HCT116 (cell line): ENCODE measurements at regions not wholly inside any gene's neighbourhood (a gene's known extent, or its start where the extent isn't known, plus 50 kb on each side); places are given as distances from the start of the nearest gene placed in this dataset.

Experiments used
- ATAC-seq: fragments of 200-7000 bp; cut with Tn5 transposase; 2 replicates; pipeline ENCODE4 v1.9.1; 2020; ENCODE audit warnings: mild to moderate bottlenecking, moderate library complexity
- BruUV-seq: library from RNA; stranded (reverse); fragments of 400-500 nt; replicated peaks from 2 replicates; lab custom pipeline; 2021; lab: Mats Ljungman, UMichigan
- CTCF ChIA-PET: fragments of 300-600 bp; sonication (Branson Sonifier 250); formaldehyde crosslinking; loops from one replicate; lab custom pipeline; 2021; ENCODE audit warnings: antibody characterized with exemption; lab: Charles Lee
- POLR2A ChIA-PET: fragments of 300-600, 350-600 bp; sonication (Branson Sonifier 250); formaldehyde crosslinking; loops from one replicate; lab custom pipeline; 2021; ENCODE audit warnings: antibody characterized with exemption; lab: Charles Lee
- RAD21 ChIA-PET, 2 experiments: fragments of 300-600 bp; sonication (Branson Sonifier 250); formaldehyde crosslinking; loops; one replicate each; lab custom pipeline; 2023; ENCODE audit warnings: low total read pairs in 2 of 2; ENCODE audit not compliant: uncharacterized antibody in 2 of 2, unreplicated experiment in 2 of 2, low non-redundant PET in 1 of 2; lab: Charles Lee
- DNase-seq: peaks from one replicate; pipeline ENCODE4 v3.0.0-alpha.2; 2010; ENCODE audit warnings: low read depth, low spot score
- H2AFZ ChIP-seq: fragments of 200-600 bp; shearing (Covaris generic), sonication (generic); 2 replicates; pipeline ENCODE4 v1.6.1; 2017; ENCODE audit warnings: low read depth, mixed run types, mixed read lengths, antibody characterized with exemption, low read length; ENCODE audit not compliant: poor library complexity, severe bottlenecking
- H3K27ac ChIP-seq: 2 replicates; pipeline ENCODE4 v1.5.1; 2012; ENCODE audit warnings: low read depth, low read length
- H3K27me3 ChIP-seq: fragments of 200-600 bp; sonication (generic); 2 replicates; pipeline ENCODE4 v1.6.1; 2016; ENCODE audit warnings: mixed run types, low read length, mixed read lengths; ENCODE audit not compliant: insufficient read depth
- H3K36me3 ChIP-seq, 2 experiments: fragments of 200-500 bp in 1 of 2; fragments of 200-600 bp in 1 of 2; sonication (Bioruptor generic) in 1 of 2; sonication (generic) in 1 of 2; 2 replicates each; pipeline versions ENCODE4 v1.5.1 to v1.6.1; 2014 to 2016; ENCODE audit warnings: low read length in 2 of 2, inconsistent platforms in 1 of 2, mixed read lengths in 1 of 2, mixed run types in 1 of 2; ENCODE audit not compliant: insufficient read depth in 2 of 2, control insufficient read depth in 1 of 2
- H3K4me1 ChIP-seq, 2 experiments: fragments of 200-600 bp in 1 of 2; sonication (generic) in 1 of 2; 2 replicates each; pipeline versions ENCODE4 v1.5.1 to v1.6.1; 2012 to 2017; ENCODE audit warnings: low read length in 2 of 2, inconsistent platforms in 1 of 2, mild to moderate bottlenecking in 1 of 2, mixed read lengths in 1 of 2, mixed run types in 1 of 2, moderate library complexity in 1 of 2; ENCODE audit not compliant: insufficient read depth in 2 of 2, control insufficient read depth in 1 of 2
- H3K4me2 ChIP-seq: fragments of 200-600 bp; sonication (generic); 2 replicates; pipeline ENCODE4 v1.6.1; 2017; ENCODE audit warnings: mixed run types, low read length, mixed read lengths
- H3K4me3 ChIP-seq, 2 experiments: fragments of 200-600 bp in 1 of 2; sonication (generic) in 1 of 2; replicated peaks in 1 of 2; 2 replicates each; pipeline ENCODE4 v1.5.1; 2011 to 2016; ENCODE audit warnings: low read length in 2 of 2, control low read depth in 1 of 2, low read depth in 1 of 2, mild to moderate bottlenecking in 1 of 2, mixed read lengths in 1 of 2, mixed run types in 1 of 2
- H3K79me2 ChIP-seq: fragments of 200-600 bp; sonication (generic); 2 replicates; pipeline ENCODE4 v1.6.1; 2017; ENCODE audit warnings: mild to moderate bottlenecking, mixed run types, low read length, moderate library complexity, mixed read lengths; ENCODE audit not compliant: insufficient read depth
- H3K9ac ChIP-seq: fragments of 200-600 bp; sonication (generic); 2 replicates; pipeline ENCODE4 v1.6.1; 2016; ENCODE audit warnings: low read length, mixed read lengths
- H3K9me2 ChIP-seq: fragments of 200-600 bp; sonication (generic), shearing (Covaris generic); 2 replicates; pipeline ENCODE4 v1.6.1; 2017; ENCODE audit warnings: mixed run types, mild to moderate bottlenecking, moderate library complexity; ENCODE audit not compliant: insufficient read depth
- H3K9me3 ChIP-seq, 2 experiments: fragments of 200-500 bp in 1 of 2; fragments of 200-600 bp in 1 of 2; sonication (Bioruptor generic) in 1 of 2; sonication (generic) in 1 of 2; 2 replicates each; pipeline ENCODE4 v1.6.1; 2014 to 2017; ENCODE audit warnings: low read length in 2 of 2, mixed read lengths in 2 of 2, inconsistent platforms in 1 of 2, low read depth in 1 of 2, mild to moderate bottlenecking in 1 of 2, mixed run types in 1 of 2, moderate library complexity in 1 of 2; ENCODE audit not compliant: control insufficient read depth in 1 of 2, insufficient read depth in 1 of 2
- H4K20me1 ChIP-seq: fragments of 200-600 bp; sonication (generic), shearing (Covaris generic); 2 replicates; pipeline ENCODE4 v1.6.1; 2017; ENCODE audit warnings: mixed run types, mild to moderate bottlenecking, moderate library complexity; ENCODE audit not compliant: insufficient read depth
- CBX3 ChIP-seq: IDR thresholded peaks from 2 replicates; pipeline ENCODE4 v1.6.1; 2012; ENCODE audit warnings: low read depth
- CTCF ChIP-seq, 3 experiments: fragments of 200-600 bp in 1 of 3; sonication (generic) in 1 of 3; IDR thresholded peaks in 2 of 3; conservative IDR thresholded peaks in 1 of 3; 2 replicates each; pipeline ENCODE4 v1.5.1; 2012 to 2017; ENCODE audit warnings: low read depth in 2 of 3, low read length in 2 of 3, antibody characterized with exemption in 1 of 3, borderline replicate concordance in 1 of 3, control low read depth in 1 of 3, mild to moderate bottlenecking in 1 of 3, mixed read lengths in 1 of 3, mixed run types in 1 of 3, moderate library complexity in 1 of 3; ENCODE audit not compliant: insufficient read depth in 1 of 3
- EGR1 ChIP-seq: IDR thresholded peaks from 2 replicates; pipeline ENCODE4 v1.6.1; 2012; ENCODE audit warnings: low read depth
- ELF1 ChIP-seq: IDR thresholded peaks from 2 replicates; pipeline ENCODE4 v1.6.1; 2012; ENCODE audit warnings: low read depth, borderline replicate concordance
- EZH2phosphoT487 ChIP-seq: fragments of 200-600 bp; IDR thresholded peaks from 2 replicates; pipeline ENCODE4 v1.6.1; 2018; ENCODE audit warnings: antibody characterized with exemption, borderline replicate concordance
- FOSL1 ChIP-seq: IDR thresholded peaks from 2 replicates; pipeline ENCODE4 v1.6.1; 2012; ENCODE audit warnings: low read depth
- MAX ChIP-seq: IDR thresholded peaks from 2 replicates; pipeline ENCODE4 v1.6.1; 2012
- POLR2A ChIP-seq: IDR thresholded peaks from 2 replicates; pipeline ENCODE4 v1.7.0; 2011; ENCODE audit warnings: borderline replicate concordance; ENCODE audit not compliant: insufficient read depth, insufficient read length; ENCODE audit errors: extremely low read depth
- POLR2AphosphoS5 ChIP-seq: IDR thresholded peaks from 2 replicates; pipeline ENCODE4 v1.6.1; 2011; ENCODE audit warnings: mild to moderate bottlenecking, low read depth, low read length, moderate library complexity
- RAD21 ChIP-seq: IDR thresholded peaks from 2 replicates; pipeline ENCODE4 v1.6.1; 2012; ENCODE audit warnings: low read depth, mild to moderate bottlenecking
- REST ChIP-seq: IDR thresholded peaks from 2 replicates; pipeline ENCODE4 v1.6.1; 2012; ENCODE audit warnings: low read depth
- SIN3A ChIP-seq: IDR thresholded peaks from 2 replicates; pipeline ENCODE4 v1.6.1; 2012; ENCODE audit warnings: low read depth
- SRF ChIP-seq: IDR thresholded peaks from 2 replicates; pipeline ENCODE4 v1.6.1; 2012; ENCODE audit warnings: low read depth
- TCF7L2 ChIP-seq: IDR thresholded peaks from 2 replicates; pipeline ENCODE4 v1.7.0; 2011; ENCODE audit warnings: borderline replicate concordance, inconsistent platforms; ENCODE audit not compliant: insufficient read depth, insufficient read length; ENCODE audit errors: extremely low read depth
- YY1 ChIP-seq: IDR thresholded peaks from 2 replicates; pipeline ENCODE4 v1.6.1; 2011; ENCODE audit warnings: low read length, low read depth, moderate library complexity, mild to moderate bottlenecking; ENCODE audit not compliant: insufficient replicate concordance; ENCODE audit errors: extremely low read depth
- ZNF274 ChIP-seq: fragments of 200-500 bp; sonication (Bioruptor generic); IDR thresholded peaks from 2 replicates; pipeline ENCODE4 v1.6.1; 2014; ENCODE audit warnings: mild to moderate bottlenecking, low read depth, low read length, inconsistent platforms
- intact Hi-C: fragments of 100-400 bp; cut with micrococcal nuclease; formaldehyde crosslinking; loops from 2 replicates; pipeline ENCODE4 v1.10.0; 2022

- no peak for TF ChIP-seq YY1
- TF ChIP-seq CBX3: no peak
- TF ChIP-seq SRF: no peak
- TF ChIP-seq EGR1: no peak
- no peak for TF ChIP-seq SIN3A
- no peak for TF ChIP-seq POLR2A
- no peak for TF ChIP-seq ELF1
Observed at GRCh38 chr3:84885199-84885882, 73.4 kb upstream of the CADM2 start (continued).

GRCh38 chr3:84891851-84892250 is 66.9 kb upstream of the CADM2 start:
- TF ChIP-seq ZNF274: no peak
- TF ChIP-seq YY1: no peak
- TF ChIP-seq CTCF (IDR thresholded peaks at IDR 0.05 in 2 of 3, conservative IDR thresholded peaks at IDR 0.05 in 1 of 3; ENCODE audit: borderline replicate concordance in 1 of 3, insufficient read depth in 1 of 3, low read depth in 2 of 3, low read length in 2 of 3): no peak
- no peak for TF ChIP-seq ELF1
- no peak for TF ChIP-seq POLR2AphosphoS5
- no peak for TF ChIP-seq RAD21
- TF ChIP-seq SIN3A: no peak
- TF ChIP-seq EZH2phosphoT487: no peak
- TF ChIP-seq TCF7L2: no peak
- TF ChIP-seq REST: no peak
- TF ChIP-seq MAX: no peak
- no peak for TF ChIP-seq FOSL1
- Histone ChIP-seq H3K9me3 (peaks cover 0 to 2% of the 10 kb centered on the region in 2 experiments; a peak in 2 of 4 replicates), H3K9ac (no peak overlapping the region), H3K27ac (no peak overlapping the region), H3K36me3 (no peaks in the 10 kb centered on the region), H3K4me3 (no peak overlapping the region), H4K20me1 (no peaks in the 10 kb centered on the region), H3K4me1 (no peaks in the 10 kb centered on the region), H3K27me3 (no peaks in the 10 kb centered on the region), H2AFZ (no peak overlapping the region), H3K9me2 (no peaks in the 10 kb centered on the region), H3K79me2 (no peaks in the 10 kb centered on the region), H3K4me2 (no peak overlapping the region)
- no peak for ATAC-seq
- no TSS peak for BruUV-seq
- intact Hi-C loops: no loop called here
- DNase-seq: no peak
- ChIA-PET CTCF (no interaction called here), POLR2A (no interaction called here), RAD21 (no interaction called here)
